IMR-90 (cell line): ENCODE measurements at regions not wholly inside any gene's neighbourhood (a gene's known extent, or its start where the extent isn't known, plus 50 kb on each side); places are given as distances from the start of the nearest gene placed in this dataset.

ENCODE experiments used
- ATAC-seq: fragments of 200-7000 bp; cut with Tn5 transposase; 2 replicates; pipeline ENCODE4 v1.9.1; 2020; ENCODE audit warnings: low read depth, mild to moderate bottlenecking, moderate library complexity
- BruUV-seq: library from RNA; stranded (reverse); fragments of 400-500 nt; replicated peaks from 2 replicates; lab custom pipeline; 2021; lab: Mats Ljungman, UMichigan
- CTCF ChIA-PET: fragments of 300-600 bp; formaldehyde crosslinking; extraction: SDS; loops from one replicate; lab custom pipeline; 2021; ENCODE audit warnings: antibody characterized with exemption; lab: Yijun Ruan, JAX
- POLR2A ChIA-PET: fragments of 300-600 bp; sonication (Branson Sonifier 250); formaldehyde crosslinking; loops from one replicate; lab custom pipeline; 2022; ENCODE audit warnings: antibody characterized with exemption; ENCODE audit not compliant: unreplicated experiment; lab: Charles Lee
- DNase-seq: peaks from one replicate; pipeline ENCODE4 v3.0.0; 2013
- H2AFZ ChIP-seq: replicated peaks from 2 replicates; pipeline ENCODE3; 2013; ENCODE audit warnings: low read length, mild to moderate bottlenecking; ENCODE audit not compliant: poor library complexity
- H2AK5ac ChIP-seq: 2 replicates; pipeline ENCODE4 v1.6.1; 2013; ENCODE audit warnings: low read depth, low read length, inconsistent platforms
- H2AK9ac ChIP-seq: replicated peaks from 2 replicates; pipeline ENCODE3; 2013; ENCODE audit warnings: mild to moderate bottlenecking, low read depth, low read length, moderate library complexity; ENCODE audit not compliant: poor library complexity
- H2BK120ac ChIP-seq: 2 replicates; pipeline ENCODE4 v1.6.1; 2013; ENCODE audit warnings: low read depth, low read length, inconsistent platforms
- H2BK15ac ChIP-seq: 3 replicates; pipeline ENCODE4 v1.6.1; 2013; ENCODE audit warnings: low read depth, low read length, inconsistent platforms
- H2BK20ac ChIP-seq: 2 replicates; pipeline ENCODE4 v1.6.1; 2013; ENCODE audit warnings: low read depth, mild to moderate bottlenecking, inconsistent platforms, low read length, moderate library complexity
- H2BK5ac ChIP-seq: 2 replicates; pipeline ENCODE4 v1.6.1; 2013; ENCODE audit warnings: mild to moderate bottlenecking, low read depth, low read length, inconsistent platforms; ENCODE audit not compliant: poor library complexity, severe bottlenecking
- H3K14ac ChIP-seq: replicated peaks from 2 replicates; pipeline ENCODE4 v1.6.1; 2013; ENCODE audit warnings: low read depth, low read length, inconsistent platforms
- H3K18ac ChIP-seq: 2 replicates; pipeline ENCODE4 v1.6.1; 2013; ENCODE audit warnings: low read depth, low read length, control low read depth
- H3K23ac ChIP-seq: 2 replicates; pipeline ENCODE4 v1.6.1; 2013; ENCODE audit warnings: low read depth, low read length, inconsistent platforms
- H3K27ac ChIP-seq: 2 replicates; pipeline ENCODE4 v1.5.1; 2013; ENCODE audit warnings: mild to moderate bottlenecking, control low read depth, low read length; ENCODE audit not compliant: insufficient read depth
- H3K27me3 ChIP-seq: 2 replicates; pipeline ENCODE4 v1.6.1; 2013; ENCODE audit warnings: low read length; ENCODE audit not compliant: control insufficient read depth, insufficient read depth
- H3K36me3 ChIP-seq: 2 replicates; pipeline ENCODE4 v1.6.1; 2013; ENCODE audit warnings: low read length, mixed read lengths; ENCODE audit not compliant: control insufficient read depth, insufficient read depth
- H3K4ac ChIP-seq: 2 replicates; pipeline ENCODE4 v1.6.1; 2013; ENCODE audit warnings: low read depth, low read length, inconsistent platforms
- H3K4me1 ChIP-seq: 2 replicates; pipeline ENCODE4 v1.6.1; 2013; ENCODE audit warnings: low read length, mixed read lengths; ENCODE audit not compliant: control insufficient read depth, insufficient read depth
- H3K4me2 ChIP-seq: 2 replicates; pipeline ENCODE4 v1.6.1; 2013; ENCODE audit warnings: low read depth, mild to moderate bottlenecking, control low read depth, low read length, moderate library complexity
- H3K4me3 ChIP-seq: 2 replicates; pipeline ENCODE4 v1.5.1; 2013; ENCODE audit warnings: low read depth, mild to moderate bottlenecking, control low read depth, low read length, moderate library complexity; ENCODE audit not compliant: insufficient read depth
- H3K56ac ChIP-seq: 2 replicates; pipeline ENCODE4 v1.6.1; 2013; ENCODE audit warnings: low read length, inconsistent platforms; ENCODE audit not compliant: insufficient read depth; ENCODE audit errors: extremely low read depth
- H3K79me1 ChIP-seq, 2 experiments: 2 replicates each; pipeline ENCODE4 v1.6.1; 2013; ENCODE audit warnings: low read length in 2 of 2, inconsistent platforms in 1 of 2, low read depth in 1 of 2
- H3K9ac ChIP-seq: 2 replicates; pipeline ENCODE4 v1.6.1; 2013; ENCODE audit warnings: low read depth, low read length, control low read depth
- H3K9me1 ChIP-seq: 2 replicates; pipeline ENCODE4 v1.6.1; 2013; ENCODE audit warnings: low read length, inconsistent platforms; ENCODE audit not compliant: insufficient read depth
- H3K9me3 ChIP-seq: 2 replicates; pipeline ENCODE4 v1.6.1; 2013; ENCODE audit warnings: low read length; ENCODE audit not compliant: control insufficient read depth, insufficient read depth
- H4K20me1 ChIP-seq: 2 replicates; pipeline ENCODE4 v1.6.1; 2013; ENCODE audit warnings: low read length, inconsistent platforms; ENCODE audit not compliant: insufficient read depth
- H4K5ac ChIP-seq: 2 replicates; pipeline ENCODE4 v1.6.1; 2013; ENCODE audit warnings: mild to moderate bottlenecking, low read depth, low read length, control low read depth
- H4K8ac ChIP-seq, 2 experiments: 2 replicates each; pipeline ENCODE4 v1.6.1; 2013; ENCODE audit warnings: low read depth in 2 of 2, low read length in 2 of 2, control low read depth in 1 of 2, inconsistent platforms in 1 of 2
- H4K91ac ChIP-seq: 2 replicates; pipeline ENCODE4 v1.6.1; 2013; ENCODE audit warnings: low read depth, low read length, inconsistent platforms; ENCODE audit not compliant: insufficient read depth
- BHLHE40 ChIP-seq: fragments of 150-350 bp; IDR thresholded peaks from 2 replicates; pipeline ENCODE4 v1.6.1; 2016; ENCODE audit warnings: mild to moderate bottlenecking, low read depth, low read length
- CEBPB ChIP-seq: IDR thresholded peaks from 2 replicates; pipeline ENCODE4 v1.6.1; 2012; ENCODE audit warnings: low read depth, low read length, improper control_type of control experiment
- CHD1 ChIP-seq: IDR thresholded peaks from 2 replicates; pipeline ENCODE4 v1.6.1; 2012; ENCODE audit warnings: low read depth, low read length, improper control_type of control experiment
- FOS ChIP-seq: fragments of 150-350 bp; IDR thresholded peaks from 2 replicates; pipeline ENCODE4 v1.6.1; 2016; ENCODE audit warnings: low read depth, low read length
- MAFK ChIP-seq: IDR thresholded peaks from 2 replicates; pipeline ENCODE4 v1.6.1; 2012; ENCODE audit warnings: low read depth, low read length, improper control_type of control experiment
- MXI1 ChIP-seq: IDR thresholded peaks from 2 replicates; pipeline ENCODE4 v1.6.1; 2012; ENCODE audit warnings: low read depth, mild to moderate bottlenecking, low read length, moderate library complexity, borderline replicate concordance
- NFE2L2 ChIP-seq: fragments of 150-350 bp; IDR thresholded peaks from 2 replicates; pipeline ENCODE4 v1.6.1; 2016; ENCODE audit warnings: low read depth, mild to moderate bottlenecking, low read length
- POLR2A ChIP-seq: IDR thresholded peaks from 2 replicates; pipeline ENCODE4 v1.6.1; 2012; ENCODE audit warnings: mild to moderate bottlenecking, low read depth, low read length
- RAD21 ChIP-seq: IDR thresholded peaks from 2 replicates; pipeline ENCODE4 v1.6.1; 2012; ENCODE audit warnings: low read length, improper control_type of control experiment
- WGBS, 2 experiments: methylation state at CpG; one replicate each; pipeline versions ENCODE4 v1.1.5 to v1.1.7; 2013; ENCODE audit warnings: missing lambda C conversion rate in 2 of 2; ENCODE audit not compliant: insufficient read length in 1 of 2; ENCODE audit errors: extremely low coverage in 2 of 2; 5-methylcytosine and 5-hydroxymethylcytosine counted together
- dilution Hi-C: fragments of 300-500 bp; cut with HindIII; formaldehyde crosslinking; loops from one replicate; pipeline ENCODE4 v1.14.3; 2018; ENCODE audit warnings: low sequenced_read_pairs; ENCODE audit not compliant: unreplicated experiment
- in situ Hi-C: fragments of 300-500 bp; cut with MboI; formaldehyde crosslinking; loops from 3 replicates; pipeline ENCODE4 v1.14.3; 2019; ENCODE audit warnings: low sequenced_read_pairs, inconsistent platforms, mixed read lengths
- intact Hi-C: fragments of 100-400 bp; cut with micrococcal nuclease; formaldehyde crosslinking; loops from 2 replicates; pipeline ENCODE4 v1.10.0; 2022
- TF ChIP-seq, protein P1 (sequence below): fragments of 150-350 bp; IDR thresholded peaks from 2 replicates; pipeline ENCODE4 v1.6.1; 2016; ENCODE audit warnings: low read depth, mild to moderate bottlenecking, low read length, moderate library complexity, borderline replicate concordance
- TF ChIP-seq, protein P2 (sequence below): conservative IDR thresholded peaks from 2 replicates; pipeline ENCODE4 v1.5.1; 2012; ENCODE audit warnings: mild to moderate bottlenecking, low read depth, low read length, improper control_type of control experiment
- TF ChIP-seq, protein P3 (sequence below): fragments of 150-350 bp; IDR thresholded peaks from 2 replicates; pipeline ENCODE4 v1.6.1; 2017; ENCODE audit warnings: mild to moderate bottlenecking, antibody characterized with exemption, low read length, low read depth

DNA sequence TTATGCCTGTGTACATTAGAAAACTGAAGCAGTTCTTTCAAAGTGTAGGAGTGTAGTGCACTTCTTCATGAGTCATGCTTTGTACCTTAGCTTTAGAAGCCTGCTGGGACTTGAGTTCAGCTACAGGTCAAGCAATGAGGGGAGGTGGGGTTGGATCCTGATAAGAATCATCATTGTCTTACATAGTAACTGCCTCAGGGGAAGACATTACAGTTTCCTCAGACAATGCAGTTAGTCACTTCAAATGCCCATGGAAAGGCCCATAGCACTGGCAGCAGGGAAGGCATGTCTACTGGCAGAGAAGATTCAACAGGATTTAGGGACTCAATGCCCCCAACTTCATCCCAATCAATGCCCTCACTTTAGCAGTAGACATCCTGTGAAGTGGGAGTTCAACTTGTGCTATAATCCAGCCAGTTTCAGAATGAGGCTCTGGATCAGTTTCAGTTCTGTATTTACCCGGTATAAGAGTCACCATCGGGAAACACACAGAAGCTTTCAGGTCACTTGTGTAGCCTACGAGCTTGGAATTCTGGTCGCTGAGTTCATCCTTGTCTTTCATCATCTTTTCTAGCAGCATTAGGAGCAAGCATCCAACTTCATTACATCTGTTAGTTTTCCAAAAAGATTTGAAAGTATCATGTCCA, 1216.5 kb downstream of the RAPGEF2 start:
- dilution Hi-C loops (no loop called here), in situ Hi-C loops (no loop called here), intact Hi-C loops (no loop called here)
- Histone ChIP-seq H3K4me1 (no peaks in the 10 kb centered on the region), H3K14ac (no peak overlapping the region), H2BK5ac (no peak overlapping the region), H2AK9ac (no peak overlapping the region), H3K56ac (no peak overlapping the region), H3K4me3 (no peak overlapping the region), H3K27me3 (no peaks in the 10 kb centered on the region), H2BK20ac (no peak overlapping the region), H3K9me3 (peaks cover 8% of the 10 kb centered on the region), H3K27ac (no peak overlapping the region), H4K91ac (no peak overlapping the region), H2AFZ (no peak overlapping the region), H3K4me2 (no peak overlapping the region), H3K36me3 (no peaks in the 10 kb centered on the region), H3K18ac (no peak overlapping the region), H2BK15ac (no peak overlapping the region), H3K4ac (no peak overlapping the region), H4K20me1 (no peaks in the 10 kb centered on the region), H3K9ac (no peak overlapping the region), H2BK120ac (no peak overlapping the region), H3K79me1 (no peaks in the 10 kb centered on the region), H3K9me1 (no peaks in the 10 kb centered on the region), H3K23ac (no peak overlapping the region), H2AK5ac (no peak overlapping the region), H4K8ac (no peak overlapping the region), H4K5ac (no peak overlapping the region)
- CTCF ChIA-PET, result no interaction called here
- no TSS peak for BruUV-seq
- TF ChIP-seq, protein P1, sequence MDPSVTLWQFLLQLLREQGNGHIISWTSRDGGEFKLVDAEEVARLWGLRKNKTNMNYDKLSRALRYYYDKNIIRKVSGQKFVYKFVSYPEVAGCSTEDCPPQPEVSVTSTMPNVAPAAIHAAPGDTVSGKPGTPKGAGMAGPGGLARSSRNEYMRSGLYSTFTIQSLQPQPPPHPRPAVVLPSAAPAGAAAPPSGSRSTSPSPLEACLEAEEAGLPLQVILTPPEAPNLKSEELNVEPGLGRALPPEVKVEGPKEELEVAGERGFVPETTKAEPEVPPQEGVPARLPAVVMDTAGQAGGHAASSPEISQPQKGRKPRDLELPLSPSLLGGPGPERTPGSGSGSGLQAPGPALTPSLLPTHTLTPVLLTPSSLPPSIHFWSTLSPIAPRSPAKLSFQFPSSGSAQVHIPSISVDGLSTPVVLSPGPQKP, result no peak
- TF ChIP-seq NFE2L2, result no peak
- TF ChIP-seq RAD21, result no peak
- TF ChIP-seq MAFK, result no peak
- TF ChIP-seq, protein P2, sequence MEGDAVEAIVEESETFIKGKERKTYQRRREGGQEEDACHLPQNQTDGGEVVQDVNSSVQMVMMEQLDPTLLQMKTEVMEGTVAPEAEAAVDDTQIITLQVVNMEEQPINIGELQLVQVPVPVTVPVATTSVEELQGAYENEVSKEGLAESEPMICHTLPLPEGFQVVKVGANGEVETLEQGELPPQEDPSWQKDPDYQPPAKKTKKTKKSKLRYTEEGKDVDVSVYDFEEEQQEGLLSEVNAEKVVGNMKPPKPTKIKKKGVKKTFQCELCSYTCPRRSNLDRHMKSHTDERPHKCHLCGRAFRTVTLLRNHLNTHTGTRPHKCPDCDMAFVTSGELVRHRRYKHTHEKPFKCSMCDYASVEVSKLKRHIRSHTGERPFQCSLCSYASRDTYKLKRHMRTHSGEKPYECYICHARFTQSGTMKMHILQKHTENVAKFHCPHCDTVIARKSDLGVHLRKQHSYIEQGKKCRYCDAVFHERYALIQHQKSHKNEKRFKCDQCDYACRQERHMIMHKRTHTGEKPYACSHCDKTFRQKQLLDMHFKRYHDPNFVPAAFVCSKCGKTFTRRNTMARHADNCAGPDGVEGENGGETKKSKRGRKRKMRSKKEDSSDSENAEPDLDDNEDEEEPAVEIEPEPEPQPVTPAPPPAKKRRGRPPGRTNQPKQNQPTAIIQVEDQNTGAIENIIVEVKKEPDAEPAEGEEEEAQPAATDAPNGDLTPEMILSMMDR, result no peak
- no peak for TF ChIP-seq CHD1
- no peak for TF ChIP-seq MXI1
- no peak for TF ChIP-seq BHLHE40
- TF ChIP-seq FOS, result no peak
- TF ChIP-seq, protein P3, sequence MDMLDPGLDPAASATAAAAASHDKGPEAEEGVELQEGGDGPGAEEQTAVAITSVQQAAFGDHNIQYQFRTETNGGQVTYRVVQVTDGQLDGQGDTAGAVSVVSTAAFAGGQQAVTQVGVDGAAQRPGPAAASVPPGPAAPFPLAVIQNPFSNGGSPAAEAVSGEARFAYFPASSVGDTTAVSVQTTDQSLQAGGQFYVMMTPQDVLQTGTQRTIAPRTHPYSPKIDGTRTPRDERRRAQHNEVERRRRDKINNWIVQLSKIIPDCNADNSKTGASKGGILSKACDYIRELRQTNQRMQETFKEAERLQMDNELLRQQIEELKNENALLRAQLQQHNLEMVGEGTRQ, result no peak
- TF ChIP-seq CEBPB, result no peak
- TF ChIP-seq POLR2A, result no peak
- ATAC-seq (no peak), DNase-seq (no peak)
- POLR2A ChIA-PET, result no interaction called here
- WGBS, 2 experiments, result 76% methylated on average over 2 of the region's 4 CpGs; no CpG with 5 or more reads in 1 of the 2 experiments
